GM19328 (cell line): ENCODE measurements at regions not wholly inside any gene's neighbourhood (a gene's known extent, or its start where the extent isn't known, plus 50 kb on each side); places are given as distances from the start of the nearest gene placed in this dataset.

ENCODE experiments used
- ATAC-seq: cut with Tn5 transposase; IDR thresholded peaks from one replicate; pipeline ENCODE4 v1.9.1; 2021; ENCODE audit warnings: mild to moderate bottlenecking, moderate library complexity; ENCODE audit not compliant: unreplicated experiment

GRCh38 chr2:138962686-138963085 lies 182.5 kb upstream of the NXPH2 start:
- no peak for ATAC-seq

DNA sequence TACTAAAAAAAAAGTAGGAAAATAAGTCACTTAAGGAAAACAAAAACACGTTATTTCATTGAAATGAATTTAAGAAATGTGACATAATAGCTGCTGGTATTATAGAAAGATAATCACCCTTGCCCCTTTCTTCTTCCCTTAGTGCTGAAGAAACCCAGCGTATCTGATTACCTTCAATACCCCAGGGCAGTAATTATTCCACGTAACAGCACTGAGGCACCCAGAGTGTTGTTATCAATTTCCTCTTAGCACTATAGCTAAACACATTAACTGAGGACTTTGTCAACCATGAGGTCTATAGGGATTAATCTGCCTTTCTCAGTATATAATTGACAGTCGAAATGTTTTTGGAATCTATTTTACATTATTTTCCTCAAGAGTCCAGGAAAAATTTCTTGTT lies 180.0 kb upstream of the NXPH2 start:
- ATAC-seq = no peak

- no peak for ATAC-seq
Measured at GRCh38 chr2:138959031-138959430, 178.8 kb upstream of the NXPH2 start.

- ATAC-seq = no peak
Measured at GRCh38 chr2:138956116-138956515, 175.9 kb upstream of the NXPH2 start.

DNA sequence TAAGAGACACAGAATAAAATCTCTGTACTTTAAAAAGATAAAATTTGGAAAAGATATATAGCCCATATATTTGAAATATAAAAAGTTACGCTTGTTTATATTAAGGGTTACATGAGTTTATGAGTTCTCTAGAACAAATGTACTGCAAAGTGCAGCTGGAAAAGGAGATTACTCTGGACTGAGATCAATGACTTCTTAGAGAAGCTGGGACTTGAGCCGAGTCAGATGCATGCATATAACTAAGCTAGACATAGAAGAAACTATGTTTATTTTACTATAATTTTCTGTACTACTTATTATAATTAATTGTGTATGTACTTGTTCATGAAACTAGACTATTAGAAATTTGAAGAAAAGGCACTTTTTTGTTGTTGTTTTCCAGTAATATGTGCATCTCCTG lies 170.3 kb upstream of the NXPH2 start:
- ATAC-seq = no peak

GRCh38 chr2:138949517-138949916 lies 169.3 kb upstream of the NXPH2 start:
- no peak for ATAC-seq

DNA sequence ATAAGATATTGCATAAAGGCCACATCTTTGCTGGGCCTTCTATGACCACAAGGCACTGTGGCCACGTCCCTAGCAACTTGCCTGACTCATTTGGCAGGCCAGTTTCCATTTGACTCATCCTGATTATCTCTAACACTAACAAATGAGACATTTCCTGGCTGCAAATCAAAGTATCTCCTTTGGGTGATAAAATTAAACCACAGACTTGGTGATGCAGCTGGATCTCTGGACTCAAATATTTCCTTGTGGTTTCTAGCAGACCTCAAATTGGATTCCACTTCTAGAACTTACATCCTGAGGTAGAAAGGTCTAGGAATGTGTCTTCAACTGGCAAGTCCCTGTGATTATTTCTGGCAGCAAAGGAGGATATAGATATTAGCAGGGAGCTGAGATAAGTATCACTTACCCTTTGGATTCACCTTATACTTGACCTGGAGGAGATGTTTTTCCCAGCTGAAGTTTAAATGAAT lies 167.9 kb upstream of the NXPH2 start:
- no peak for ATAC-seq

GRCh38 chr2:138943470-138943869 lies 163.3 kb upstream of the NXPH2 start:
- ATAC-seq = no peak

GRCh38 chr2:138942466-138942865 lies 162.3 kb upstream of the NXPH2 start:
- ATAC-seq = no peak

GRCh38 chr2:138931284-138932256 lies 151.4 kb upstream of the NXPH2 start:
- ATAC-seq = no peak

DNA sequence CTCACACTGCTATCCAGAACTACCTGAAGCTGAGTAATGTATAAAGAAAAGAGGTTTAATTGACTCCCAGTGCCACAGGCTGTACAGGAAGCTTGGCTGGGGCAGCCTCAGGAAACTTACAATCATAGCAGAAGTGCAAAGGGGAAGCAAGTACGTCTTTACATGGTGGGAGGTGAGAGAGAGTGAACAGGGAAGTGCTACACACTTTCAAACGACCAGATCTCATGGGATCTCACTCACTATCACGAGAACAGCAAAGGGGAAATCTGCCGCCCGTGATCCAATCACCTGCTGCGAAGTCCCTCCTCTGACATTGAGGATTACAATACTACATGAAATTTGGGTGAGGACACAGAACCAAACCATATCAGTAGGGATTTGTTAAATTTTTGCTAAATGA lies 150.4 kb upstream of the NXPH2 start:
- no peak for ATAC-seq

DNA sequence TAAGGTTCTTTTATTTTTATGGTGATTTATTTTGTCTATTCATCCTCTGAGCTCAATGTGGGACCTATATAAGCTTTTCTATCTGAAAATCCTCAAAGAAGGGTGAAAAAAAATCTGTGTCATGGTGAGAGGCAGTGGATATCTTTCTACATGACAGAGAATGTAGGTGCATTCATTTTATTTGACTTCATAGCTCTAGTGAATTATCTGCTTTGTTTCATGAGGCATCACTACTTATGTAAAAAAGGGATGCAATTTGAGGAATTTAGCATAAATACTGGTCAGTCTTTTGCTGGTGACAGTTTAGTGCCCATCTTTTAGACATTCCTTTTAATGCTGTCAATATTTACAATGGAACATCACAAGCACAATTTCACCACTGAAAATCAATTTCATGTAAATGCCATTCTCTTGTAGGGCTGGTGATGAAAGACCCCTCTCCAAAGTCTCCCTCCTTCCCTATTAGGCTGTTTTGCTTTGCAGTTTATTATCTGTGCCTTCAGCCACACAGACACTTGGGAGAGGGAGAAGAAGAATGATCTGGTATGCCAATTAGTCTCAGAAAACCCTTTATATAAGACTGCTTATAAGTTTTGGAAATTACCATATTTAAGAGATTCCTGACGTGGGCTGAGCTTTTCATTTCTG lies 148.3 kb upstream of the NXPH2 start:
- ATAC-seq = no peak

- no peak for ATAC-seq
Measured at GRCh38 chr2:138922973-138923563, 142.9 kb upstream of the NXPH2 start.

- no peak for ATAC-seq
Measured at GRCh38 chr2:138919120-138919747, 139.0 kb upstream of the NXPH2 start.

GRCh38 chr2:138910427-138910826 lies 130.2 kb upstream of the NXPH2 start:
- no peak for ATAC-seq

DNA sequence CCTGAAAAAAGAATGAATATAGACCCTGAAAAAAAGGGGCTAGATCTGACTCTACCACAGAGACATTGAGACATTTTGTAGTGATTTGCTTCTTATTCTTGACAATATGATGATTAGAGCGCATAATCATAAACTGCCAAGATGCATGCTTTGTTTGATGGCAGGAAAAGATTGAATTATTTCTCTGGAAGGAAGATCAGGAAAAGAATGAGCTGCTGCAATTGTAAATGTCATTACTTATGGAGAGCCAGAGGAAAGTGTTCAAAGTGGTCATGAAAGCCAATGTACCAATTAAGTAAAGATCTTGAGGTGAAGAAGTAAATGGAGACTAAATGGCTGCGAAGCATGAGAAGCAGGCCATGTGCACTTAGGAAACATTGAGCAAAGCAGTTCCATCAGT lies 126.4 kb upstream of the NXPH2 start:
- no peak for ATAC-seq

DNA sequence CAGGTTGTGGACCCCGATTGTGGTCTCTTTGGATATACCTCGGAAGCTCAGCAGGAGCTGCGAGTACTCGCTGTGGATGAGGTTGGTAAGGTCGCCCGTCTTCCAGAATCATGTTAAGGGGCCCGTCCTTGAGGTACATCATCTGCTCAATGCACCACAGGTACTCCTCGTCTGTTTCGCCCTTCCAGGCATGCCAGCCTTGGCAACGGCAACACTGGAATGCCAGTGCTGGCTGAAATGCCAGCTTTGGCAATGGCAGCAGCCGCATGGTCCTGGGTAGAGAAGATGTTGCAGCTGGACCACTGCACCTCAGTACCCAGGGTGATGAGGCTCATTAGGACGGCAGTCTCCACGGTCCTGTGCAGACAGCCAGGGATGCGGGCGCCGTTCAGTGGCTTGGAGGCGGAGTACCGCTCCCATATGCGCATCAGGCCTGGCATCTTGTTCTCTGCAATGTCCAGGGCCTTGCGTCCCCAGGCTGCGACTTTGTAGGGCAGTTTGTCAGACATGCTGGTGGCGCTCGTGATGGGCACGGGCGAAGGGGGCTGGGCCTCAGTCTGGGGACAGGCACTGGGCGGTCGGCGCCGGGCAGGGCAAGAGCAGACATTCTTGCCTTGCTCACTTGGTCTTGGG lies 122.2 kb upstream of the NXPH2 start:
- ATAC-seq = no peak

- no peak for ATAC-seq
Measured at GRCh38 chr2:138901530-138901929, 121.3 kb upstream of the NXPH2 start.

DNA sequence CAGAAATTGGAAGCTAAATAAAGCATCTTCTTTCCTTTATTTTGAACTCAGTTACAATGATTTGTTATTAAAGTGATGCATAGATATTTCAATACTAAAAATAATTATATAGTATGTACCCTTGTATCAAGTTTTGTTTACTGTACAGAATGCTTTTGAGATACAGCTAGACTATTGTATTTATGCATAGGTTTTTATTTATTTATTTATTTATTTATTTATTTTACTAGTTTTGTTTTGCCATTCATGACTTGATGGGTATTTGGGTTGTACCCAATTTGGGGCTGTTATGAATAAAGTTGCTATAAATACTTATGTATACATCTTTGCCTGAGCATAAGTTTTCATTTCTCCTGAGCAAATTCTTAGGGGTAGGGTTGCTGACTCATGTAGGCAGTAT lies 118.7 kb upstream of the NXPH2 start:
- no peak for ATAC-seq

- no peak for ATAC-seq
Measured at GRCh38 chr2:138897274-138897673, 117.1 kb upstream of the NXPH2 start.

- ATAC-seq = no peak
Measured at GRCh38 chr2:138893746-138894145, 113.6 kb upstream of the NXPH2 start.
